OCI-LY7 (cell line): ENCODE measurements at regions not wholly inside any gene's neighbourhood (a gene's known extent, or its start where the extent isn't known, plus 50 kb on each side); places are given as distances from the start of the nearest gene placed in this dataset.

Experiments
- BruUV-seq: library from RNA; stranded (reverse); fragments of 400-500 nt; replicated peaks from 2 replicates; lab custom pipeline; 2021; lab: Mats Ljungman, UMichigan
- CTCF ChIA-PET: fragments of 300-600 bp; sonication (Branson Sonifier 250); formaldehyde crosslinking; loops from one replicate; lab custom pipeline; 2022; ENCODE audit warnings: antibody characterized with exemption; ENCODE audit not compliant: unreplicated experiment; lab: Charles Lee
- POLR2A ChIA-PET: fragments of 300-600 bp; sonication (Branson Sonifier 250); formaldehyde crosslinking; loops from one replicate; lab custom pipeline; 2022; ENCODE audit warnings: antibody characterized with exemption; lab: Charles Lee
- DNase-seq: peaks from one replicate; pipeline ENCODE4 v3.0.0-alpha.2; 2015; ENCODE audit warnings: low spot score
- H2AFZ ChIP-seq: fragments of 200-600 bp; sonication (generic), shearing (Covaris generic); 2 replicates; pipeline ENCODE4 v1.6.1; 2014; ENCODE audit warnings: mild to moderate bottlenecking, antibody characterized with exemption, low read length, moderate library complexity
- H3K27ac ChIP-seq: fragments of 200-600 bp; sonication (generic); 2 replicates; pipeline ENCODE4 v1.5.1; 2014; ENCODE audit warnings: mixed run types, low read depth, mild to moderate bottlenecking, moderate library complexity, low read length, inconsistent platforms; ENCODE audit not compliant: poor library complexity, severe bottlenecking
- H3K36me3 ChIP-seq: fragments of 200-600 bp; sonication (generic); 2 replicates; pipeline ENCODE4 v1.6.1; 2014; ENCODE audit warnings: mild to moderate bottlenecking, antibody characterized with exemption, low read length, moderate library complexity, mixed read lengths; ENCODE audit not compliant: insufficient read depth
- H3K4me1 ChIP-seq: fragments of 200-600 bp; sonication (generic); 2 replicates; pipeline ENCODE4 v1.5.1; 2014; ENCODE audit warnings: mild to moderate bottlenecking, low read length; ENCODE audit not compliant: insufficient read depth, poor library complexity, severe bottlenecking
- H3K4me2 ChIP-seq: fragments of 200-600 bp; sonication (generic); 2 replicates; pipeline ENCODE4 v1.6.1; 2014; ENCODE audit warnings: mild to moderate bottlenecking, low read length
- H3K4me3 ChIP-seq: fragments of 200-600 bp; sonication (generic); 2 replicates; pipeline ENCODE4 v1.5.1; 2014; ENCODE audit warnings: mild to moderate bottlenecking, low read depth, low read length; ENCODE audit not compliant: poor library complexity, severe bottlenecking
- H3K79me2 ChIP-seq: fragments of 200-600 bp; sonication (generic); 2 replicates; pipeline ENCODE4 v1.6.1; 2016; ENCODE audit warnings: low read depth, mild to moderate bottlenecking, low read length, moderate library complexity, mixed read lengths; ENCODE audit not compliant: insufficient read depth
- H3K9me2 ChIP-seq: fragments of 200-600 bp; sonication (generic); 2 replicates; pipeline ENCODE4 v1.6.1; 2016; ENCODE audit warnings: mild to moderate bottlenecking, low read length, mixed read lengths; ENCODE audit not compliant: insufficient read depth
- H3K9me3 ChIP-seq: fragments of 200-600 bp; sonication (generic); 2 replicates; pipeline ENCODE4 v1.6.1; 2014; ENCODE audit warnings: mild to moderate bottlenecking, mixed run types, low read length, mixed read lengths
- H4K20me1 ChIP-seq: fragments of 200-600 bp; sonication (generic); 2 replicates; pipeline ENCODE4 v1.6.1; 2014; ENCODE audit warnings: mild to moderate bottlenecking, antibody characterized with exemption, low read length, moderate library complexity, mixed read lengths; ENCODE audit not compliant: insufficient read depth
- EZH2phosphoT487 ChIP-seq: fragments of 200-600 bp; sonication (generic); IDR thresholded peaks from 2 replicates; pipeline ENCODE4 v1.6.1; 2018; ENCODE audit warnings: low read depth, borderline replicate concordance, mild to moderate bottlenecking, mixed run types, antibody characterized with exemption, low read length, moderate library complexity, mixed read lengths
- intact Hi-C: fragments of 100-400 bp; cut with micrococcal nuclease; formaldehyde crosslinking; loops from one replicate; pipeline ENCODE4 v1.10.0; 2022; ENCODE audit not compliant: unreplicated experiment
- TF ChIP-seq, protein P1 (sequence below): fragments of 200-600 bp; sonication (generic); conservative IDR thresholded peaks from 2 replicates; pipeline ENCODE4 v1.5.1; 2014; ENCODE audit warnings: mild to moderate bottlenecking, antibody characterized with exemption, low read length, moderate library complexity, mixed read lengths

DNA sequence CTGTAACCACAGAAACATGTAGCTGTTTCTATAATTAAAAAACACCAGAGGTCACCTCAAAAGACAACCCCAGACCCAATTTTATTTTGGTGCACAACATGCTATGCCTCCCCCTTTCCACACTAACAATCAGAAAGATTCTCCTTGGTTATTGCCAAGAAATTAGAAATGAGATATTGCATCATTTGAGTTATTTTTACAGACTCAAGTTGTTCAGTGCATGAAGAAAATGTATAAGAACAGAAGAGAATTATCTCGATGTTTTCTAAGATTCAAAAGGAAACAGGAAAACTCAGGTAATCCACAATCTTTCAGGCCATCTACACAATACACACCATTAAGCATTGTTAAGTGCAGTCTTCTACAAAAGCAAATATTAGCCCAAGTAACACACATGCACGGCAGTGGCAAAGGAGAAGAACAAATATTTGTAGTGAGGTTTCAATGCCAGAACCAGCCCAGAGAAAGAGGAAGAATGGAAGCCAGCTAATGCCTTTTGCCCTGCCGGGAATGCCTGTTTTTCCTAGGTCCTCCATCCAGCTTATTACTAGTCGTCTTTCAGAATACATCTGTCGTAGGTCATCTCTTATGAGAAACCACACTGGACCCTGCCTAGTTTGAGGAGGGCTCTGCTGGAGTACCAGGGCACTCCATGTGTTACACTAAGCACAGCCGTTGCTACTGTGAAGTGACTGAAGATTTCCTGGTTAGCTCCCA lies 67.6 kb upstream of the C1GALT1 start:
- no peak overlapping the region for H2AFZ ChIP-seq
- POLR2A ChIA-PET: interaction anchor here (0.9 to 1.4 kb wide), 4 partner anchors 9 to 67 kb away, joined by 3 read pairs; no protein-coding TSS in a partner anchor
- H3K27ac ChIP-seq: no peak overlapping the region

DNA sequence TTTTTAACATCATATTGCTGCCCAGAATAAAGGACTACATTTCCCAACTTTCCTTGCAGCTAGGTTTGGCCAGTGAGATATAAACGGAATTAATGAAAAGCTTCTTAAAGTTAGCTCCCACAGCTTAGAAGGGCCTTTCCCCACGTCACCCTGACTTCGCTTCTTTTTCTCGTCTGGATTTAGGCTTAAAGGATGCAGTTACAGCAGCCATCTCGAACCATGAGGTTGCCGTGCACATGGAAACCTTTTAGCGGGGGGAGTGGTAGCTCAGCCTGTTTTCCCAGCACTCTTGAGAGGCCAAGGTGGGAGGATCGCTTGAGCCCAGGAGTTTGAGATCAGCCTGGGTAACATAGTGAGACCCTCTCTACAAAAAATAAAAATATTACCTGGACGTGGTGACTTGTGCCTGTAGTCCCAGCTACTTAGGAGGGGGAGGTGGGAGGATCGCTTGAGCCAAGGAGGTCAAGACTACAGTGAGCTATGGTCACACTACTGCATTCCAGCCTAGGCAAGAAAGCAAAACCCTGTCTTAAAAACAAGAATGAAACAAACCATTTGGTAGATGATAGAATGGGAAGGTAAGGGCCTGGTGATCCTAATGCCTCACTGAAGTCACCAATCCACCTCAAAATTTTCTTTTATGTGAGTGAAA lies 64.3 kb upstream of the C1GALT1 start:
- H3K9me3 ChIP-seq: no peaks in the 10 kb centered on the region
- no peaks in the 10 kb centered on the region for H3K36me3 ChIP-seq
- BruUV-seq: no TSS peak
- DNase-seq: no peak
- TF ChIP-seq EZH2phosphoT487: no peak
- TF ChIP-seq, protein P1, sequence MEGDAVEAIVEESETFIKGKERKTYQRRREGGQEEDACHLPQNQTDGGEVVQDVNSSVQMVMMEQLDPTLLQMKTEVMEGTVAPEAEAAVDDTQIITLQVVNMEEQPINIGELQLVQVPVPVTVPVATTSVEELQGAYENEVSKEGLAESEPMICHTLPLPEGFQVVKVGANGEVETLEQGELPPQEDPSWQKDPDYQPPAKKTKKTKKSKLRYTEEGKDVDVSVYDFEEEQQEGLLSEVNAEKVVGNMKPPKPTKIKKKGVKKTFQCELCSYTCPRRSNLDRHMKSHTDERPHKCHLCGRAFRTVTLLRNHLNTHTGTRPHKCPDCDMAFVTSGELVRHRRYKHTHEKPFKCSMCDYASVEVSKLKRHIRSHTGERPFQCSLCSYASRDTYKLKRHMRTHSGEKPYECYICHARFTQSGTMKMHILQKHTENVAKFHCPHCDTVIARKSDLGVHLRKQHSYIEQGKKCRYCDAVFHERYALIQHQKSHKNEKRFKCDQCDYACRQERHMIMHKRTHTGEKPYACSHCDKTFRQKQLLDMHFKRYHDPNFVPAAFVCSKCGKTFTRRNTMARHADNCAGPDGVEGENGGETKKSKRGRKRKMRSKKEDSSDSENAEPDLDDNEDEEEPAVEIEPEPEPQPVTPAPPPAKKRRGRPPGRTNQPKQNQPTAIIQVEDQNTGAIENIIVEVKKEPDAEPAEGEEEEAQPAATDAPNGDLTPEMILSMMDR: no peak
- no peak overlapping the region for H3K27ac ChIP-seq
- no peaks in the 10 kb centered on the region for H4K20me1 ChIP-seq
- no peaks in the 10 kb centered on the region for H3K4me1 ChIP-seq
- no peak overlapping the region for H3K4me3 ChIP-seq
- no peak overlapping the region for H3K4me2 ChIP-seq
- H2AFZ ChIP-seq: no peak overlapping the region
- ChIA-PET CTCF (no interaction called here), POLR2A (interaction anchor here (0.5 kb wide), 1 partner anchor 245 kb away, joined by 3 read pairs; no protein-coding TSS in a partner anchor)
- no peaks in the 10 kb centered on the region for H3K79me2 ChIP-seq
- intact Hi-C loops: no loop called here
- H3K9me2 ChIP-seq: no peaks in the 10 kb centered on the region

More for the DNA sequence above, 67.6 kb upstream of the C1GALT1 start:
- BruUV-seq: no TSS peak
- TF ChIP-seq EZH2phosphoT487: no peak
- TF ChIP-seq, protein P1: no peak
- no peak for DNase-seq
- H3K4me3 ChIP-seq: no peak overlapping the region
- no peak overlapping the region for H3K4me2 ChIP-seq
- intact Hi-C loops: no loop called here
- H3K9me2 ChIP-seq: no peaks in the 10 kb centered on the region
- H3K79me2 ChIP-seq: no peaks in the 10 kb centered on the region
- H4K20me1 ChIP-seq: no peaks in the 10 kb centered on the region
- H3K36me3 ChIP-seq: no peaks in the 10 kb centered on the region
- CTCF ChIA-PET: no interaction called here
- H3K9me3 ChIP-seq: no peaks in the 10 kb centered on the region
- no peaks in the 10 kb centered on the region for H3K4me1 ChIP-seq

DNA sequence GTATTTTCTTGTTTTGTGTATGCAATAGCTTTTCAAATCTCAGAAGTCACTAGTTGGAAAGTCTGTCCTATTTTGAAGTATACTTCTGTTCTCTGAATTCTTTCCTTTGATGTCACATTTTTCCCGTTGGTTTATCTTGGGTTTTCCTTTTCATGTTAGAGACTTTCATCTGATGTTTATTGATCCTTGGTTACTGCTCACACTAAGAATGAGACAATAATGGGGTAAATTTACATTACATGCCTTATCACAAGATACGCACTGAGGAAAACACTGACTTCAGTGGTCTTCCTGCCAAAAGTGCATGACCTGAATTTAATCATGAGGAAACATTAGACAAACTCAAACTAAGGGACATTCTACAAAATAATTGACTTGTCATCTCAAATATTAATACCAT lies 63.5 kb upstream of the C1GALT1 start:
- Histone ChIP-seq H3K4me3 (no peak overlapping the region), H3K27ac (no peak overlapping the region), H3K79me2 (no peaks in the 10 kb centered on the region), H3K9me2 (no peaks in the 10 kb centered on the region), H3K9me3 (no peaks in the 10 kb centered on the region), H3K4me2 (no peak overlapping the region), H3K36me3 (no peaks in the 10 kb centered on the region), H3K4me1 (no peaks in the 10 kb centered on the region), H4K20me1 (no peaks in the 10 kb centered on the region), H2AFZ (no peak overlapping the region)
- no peak for DNase-seq
- CTCF ChIA-PET: no interaction called here
- TF ChIP-seq EZH2phosphoT487: no peak
- TF ChIP-seq, protein P1: no peak
- POLR2A ChIA-PET: interaction anchor here (0.5 kb wide), 1 partner anchor 244 kb away, joined by 3 read pairs; no protein-coding TSS in a partner anchor
- intact Hi-C loops: no loop called here
- no TSS peak for BruUV-seq
